Progenitor cell of endocrine pancreas (in vitro differentiated cells): ENCODE measurements at regions not wholly inside any gene's neighbourhood (a gene's known extent, or its start where the extent isn't known, plus 50 kb on each side); places are given as distances from the start of the nearest gene placed in this dataset.

Experiments used
- DNase-seq: peaks from one replicate; pipeline ENCODE4 v3.0.0; 2021; ENCODE audit warnings: low spot score; ENCODE audit not compliant: unreplicated experiment
- H3K27ac Mint-ChIP-seq: 2 replicates; pipeline ENCODE4 v1.8.0; 2021; ENCODE audit warnings: mild to moderate bottlenecking, moderate library complexity, mixed read lengths
- H3K27me3 Mint-ChIP-seq: 2 replicates; pipeline ENCODE4 v1.8.0; 2021; ENCODE audit warnings: mixed read lengths
- H3K36me3 Mint-ChIP-seq: 2 replicates; pipeline ENCODE4 v1.8.0; 2022; ENCODE audit warnings: mixed read lengths; ENCODE audit not compliant: insufficient read depth
- H3K4me1 Mint-ChIP-seq: 2 replicates; pipeline ENCODE4 v1.8.0; 2021; ENCODE audit warnings: low read depth, mixed read lengths
- H3K4me3 Mint-ChIP-seq: 2 replicates; pipeline ENCODE4 v1.8.0; 2021; ENCODE audit warnings: low read depth, mild to moderate bottlenecking, moderate library complexity, mixed read lengths
- H3K9me3 Mint-ChIP-seq: 2 replicates; pipeline ENCODE4 v1.8.0; 2021; ENCODE audit warnings: low read depth, mixed read lengths
- CTCF ChIP-seq: fragments of 200-600 bp; sonication (generic); IDR thresholded peaks from one replicate; pipeline ENCODE4 v1.5.0; 2021; ENCODE audit warnings: antibody characterized with exemption, mild to moderate bottlenecking; ENCODE audit not compliant: unreplicated experiment

- no peak overlapping the region for H3K4me3 Mint-ChIP-seq
- no peaks in the 10 kb centered on the region for H3K27me3 Mint-ChIP-seq
- no peaks in the 10 kb centered on the region for H3K36me3 Mint-ChIP-seq
- no peak overlapping the region for H3K27ac Mint-ChIP-seq
- no peak for DNase-seq
- peaks cover 11% of the 10 kb centered on the region for H3K4me1 Mint-ChIP-seq
- H3K9me3 Mint-ChIP-seq = no peaks in the 10 kb centered on the region
- no peak for TF ChIP-seq CTCF
These were observed 153.7 kb upstream of the BTG1 start for GRCh38 chr12:92299344-92299743.

GRCh38 chr12:92297932-92298696 lies 152.5 kb upstream of the BTG1 start:
- H3K4me1 Mint-ChIP-seq = peaks cover 10% of the 10 kb centered on the region
- H3K36me3 Mint-ChIP-seq = no peaks in the 10 kb centered on the region
- no peak overlapping the region for H3K4me3 Mint-ChIP-seq
- H3K27me3 Mint-ChIP-seq = no peaks in the 10 kb centered on the region
- no peak for DNase-seq
- TF ChIP-seq CTCF = no peak
- no peak overlapping the region for H3K27ac Mint-ChIP-seq
- no peaks in the 10 kb centered on the region for H3K9me3 Mint-ChIP-seq

GRCh38 chr12:92297405-92297804 lies 151.8 kb upstream of the BTG1 start:
- Mint-ChIP-seq H3K27me3 (no peaks in the 10 kb centered on the region), H3K36me3 (no peaks in the 10 kb centered on the region), H3K27ac (no peak overlapping the region), H3K4me3 (no peak overlapping the region), H3K4me1 (peaks cover 11% of the 10 kb centered on the region), H3K9me3 (no peaks in the 10 kb centered on the region)
- no peak for TF ChIP-seq CTCF
- no peak for DNase-seq

- no peak overlapping the region for H3K27ac Mint-ChIP-seq
These were observed 149.9 kb upstream of the BTG1 start for GRCh38 chr12:92295523-92295922.

More at GRCh38 chr12:92295523-92295922, 149.9 kb upstream of the BTG1 start:
- DNase-seq = no peak
- no peak for TF ChIP-seq CTCF
- Mint-ChIP-seq H3K4me1 (peaks cover 25% of the 10 kb centered on the region), H3K36me3 (no peaks in the 10 kb centered on the region), H3K9me3 (no peaks in the 10 kb centered on the region), H3K27me3 (no peaks in the 10 kb centered on the region), H3K4me3 (no peak overlapping the region)
